Femur (tissue), 1 donor: ENCODE measurements at regions not wholly inside any gene's neighbourhood (a gene's known extent, or its start where the extent isn't known, plus 50 kb on each side); places are given as distances from the start of the nearest gene placed in this dataset.

ENCODE experiments used
- DNase-seq: peaks from one replicate; pipeline ENCODE4 v3.0.0-alpha.2; 2017

DNA sequence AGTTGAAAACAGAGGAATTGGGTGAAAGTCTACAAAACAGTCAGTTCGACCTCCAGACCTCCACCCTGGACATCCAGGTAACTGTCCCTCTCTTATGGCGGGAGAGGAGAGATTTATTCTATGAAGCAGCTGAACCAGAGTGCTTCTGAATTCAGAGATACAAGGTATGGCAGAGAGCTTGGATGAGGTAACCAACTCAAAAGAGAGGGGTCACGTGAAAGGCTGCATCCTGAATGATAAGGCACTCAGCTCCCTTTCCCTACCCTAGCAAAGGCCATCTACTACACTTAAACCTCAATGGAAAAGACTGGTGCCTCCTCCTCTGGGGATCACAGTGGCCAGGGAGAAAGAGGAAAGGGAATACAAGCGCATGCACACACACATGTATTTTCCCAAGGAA lies 88.4 kb upstream of the KCNA3 start:
- no peak for DNase-seq

DNA sequence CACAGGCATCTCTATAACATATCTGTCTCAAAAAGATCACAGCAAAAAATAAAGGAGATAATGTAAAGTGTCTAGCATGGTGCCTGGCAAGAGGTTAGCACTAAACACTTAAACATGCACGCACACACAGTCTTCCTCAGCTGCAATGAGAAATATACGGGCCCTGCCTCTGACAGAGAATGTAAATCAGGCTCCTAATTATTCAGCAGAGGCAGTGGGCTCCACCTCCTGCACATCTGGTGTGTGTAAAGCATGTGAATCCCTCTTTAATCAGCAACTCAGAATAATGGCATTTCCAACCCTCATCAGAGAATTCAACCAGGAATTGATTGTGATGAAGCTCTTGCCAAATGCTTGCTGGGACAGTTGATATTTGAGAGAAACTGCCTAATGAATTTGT lies 85.6 kb upstream of the KCNA3 start:
- DNase-seq: no peak

DNA sequence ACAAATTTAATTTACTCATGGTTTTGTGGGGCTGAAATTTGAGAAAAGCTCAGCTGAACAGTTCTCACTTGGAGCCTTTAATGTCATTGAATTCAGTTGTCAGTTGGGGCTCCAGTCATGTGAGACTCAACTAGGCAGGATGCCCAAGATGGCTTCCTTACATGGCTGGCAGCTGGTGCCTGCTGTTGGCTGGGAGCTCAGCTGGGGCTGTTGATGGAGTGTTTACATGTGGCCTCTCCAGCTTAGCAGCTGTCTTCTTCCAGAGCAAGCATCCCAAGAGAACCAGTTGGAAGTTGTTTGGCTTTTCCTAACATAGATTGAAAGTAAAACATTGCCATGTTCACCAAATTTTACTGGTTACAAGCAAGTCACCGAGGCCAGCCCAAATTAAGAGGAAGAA lies 81.8 kb upstream of the KCNA3 start:
- peak; percentile 74 for DNase-seq

DNA sequence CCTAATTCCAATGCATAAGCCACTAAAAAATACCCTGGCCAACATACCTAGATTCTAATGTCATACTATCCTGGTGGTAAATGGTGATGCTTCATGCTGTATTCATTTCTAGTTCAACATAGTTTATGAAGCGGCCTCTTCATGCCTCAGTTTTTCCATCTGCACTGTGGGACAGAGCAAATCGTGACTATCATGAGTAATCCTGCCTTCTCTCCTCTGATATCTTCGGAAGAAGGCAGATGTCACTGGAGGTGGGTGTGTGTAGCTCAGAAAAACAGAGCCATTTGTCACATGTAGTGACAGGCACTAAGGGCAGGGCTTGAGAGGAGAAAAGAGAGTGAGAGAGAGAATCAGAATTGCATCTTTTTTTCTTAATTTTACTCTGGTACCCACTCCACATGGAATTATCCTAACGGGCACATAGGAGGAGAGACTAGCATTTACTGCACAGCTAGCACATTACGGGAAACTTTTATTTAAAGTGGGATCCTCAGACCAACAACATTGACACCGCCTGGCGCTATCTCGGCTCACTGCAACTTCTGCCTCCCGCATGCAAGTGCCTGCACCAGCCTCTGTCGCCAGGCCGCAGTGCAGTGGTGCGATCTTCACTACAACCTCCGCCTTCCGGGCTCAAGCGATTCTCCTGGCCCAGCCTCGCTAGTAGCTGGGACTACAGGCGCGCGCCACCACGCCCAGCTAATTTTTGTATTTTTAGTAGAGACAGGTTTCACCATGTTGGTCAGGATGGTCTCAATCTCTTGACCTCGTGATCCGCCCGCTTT lies 78.4 kb upstream of the KCNA3 start:
- no peak for DNase-seq

DNA sequence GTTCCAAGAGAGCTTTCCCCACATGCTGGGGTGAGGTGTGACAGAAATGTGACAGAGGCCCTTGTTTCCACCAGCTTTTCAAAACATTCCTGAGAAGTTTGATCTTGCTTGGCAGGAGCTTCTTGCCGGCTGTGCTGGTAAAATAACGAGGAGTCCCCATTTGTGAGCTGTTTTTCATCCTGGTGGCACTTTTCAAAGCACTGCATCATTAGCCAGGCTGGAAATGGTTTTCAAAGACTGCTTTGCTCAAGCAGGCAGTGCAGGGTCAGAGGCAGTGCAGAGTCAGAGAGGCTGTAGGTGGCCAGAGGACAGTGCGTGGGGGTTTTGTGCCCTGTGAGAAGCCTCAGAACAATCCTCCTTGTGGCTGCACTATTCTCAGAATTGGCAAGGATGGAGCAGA lies 75.8 kb upstream of the KCNA3 start:
- no peak for DNase-seq

DNA sequence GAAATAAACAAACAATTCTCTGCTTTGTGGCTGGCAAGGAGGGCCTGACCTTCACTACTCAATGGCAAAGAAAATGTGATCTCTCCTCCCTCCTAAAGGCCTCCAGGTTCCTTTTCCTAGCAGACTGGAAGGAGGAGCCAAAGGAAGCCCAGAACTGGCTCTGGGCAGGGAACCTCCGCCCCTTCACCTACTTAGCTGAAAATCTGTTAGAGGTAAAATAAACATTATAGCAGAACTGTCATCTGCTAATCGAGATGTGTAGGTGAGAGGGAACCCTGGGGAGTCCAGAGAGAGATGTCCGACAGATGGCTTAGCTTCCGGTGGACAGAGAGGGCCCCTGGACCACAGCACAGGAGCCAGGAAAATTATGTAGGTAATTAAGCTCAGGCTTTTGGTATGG lies 75.2 kb upstream of the KCNA3 start:
- DNase-seq: no peak

DNA sequence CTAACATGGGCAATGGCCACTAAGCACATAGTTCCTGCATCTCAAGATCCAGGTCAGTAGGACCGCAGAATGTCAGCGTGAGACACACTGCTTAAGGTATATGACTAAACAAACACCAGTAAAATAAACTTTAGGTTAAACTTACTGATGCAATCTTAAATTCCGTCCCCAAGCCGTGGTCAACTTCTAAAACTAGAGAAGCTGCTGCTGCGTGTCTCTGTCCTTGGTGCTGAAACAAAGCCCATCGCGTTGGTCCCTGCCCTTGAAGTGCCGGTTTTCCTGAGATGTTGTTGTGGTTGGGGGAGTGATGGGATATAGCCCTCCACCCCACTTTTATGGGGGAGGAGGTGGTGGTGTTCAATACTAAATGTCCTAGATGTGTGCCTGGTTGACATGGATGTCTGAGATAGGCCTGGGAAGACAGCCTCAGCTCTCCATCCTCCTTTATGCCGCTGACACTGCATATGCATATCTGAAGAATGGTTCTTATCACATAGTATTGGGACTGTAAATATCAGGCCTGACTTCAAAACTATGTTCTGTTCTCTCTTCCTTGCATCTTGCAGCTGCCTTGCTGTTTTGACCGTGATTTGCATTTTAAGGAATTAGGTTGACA lies 72.0 kb upstream of the KCNA3 start:
- DNase-seq: peak; percentile 59

DNA sequence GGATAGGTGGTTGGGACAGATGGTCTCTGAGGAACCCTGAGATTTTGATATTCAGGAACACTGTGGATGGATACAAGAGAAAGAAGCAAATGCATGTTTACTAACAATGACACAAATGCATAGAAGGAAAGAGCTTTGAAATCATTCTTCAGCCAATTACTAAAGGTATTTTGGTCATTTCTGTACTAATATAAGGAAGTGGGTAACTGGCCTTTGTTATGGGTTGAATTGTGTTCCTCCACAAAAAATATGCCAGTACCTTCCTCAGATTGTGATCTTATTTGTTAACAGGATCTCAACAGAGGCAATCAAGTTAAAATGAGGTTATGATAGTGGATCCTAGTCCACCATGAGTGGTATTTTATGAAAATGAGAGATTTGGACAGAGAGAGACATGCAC lies 68.7 kb upstream of the KCNA3 start:
- DNase-seq: no peak

DNA sequence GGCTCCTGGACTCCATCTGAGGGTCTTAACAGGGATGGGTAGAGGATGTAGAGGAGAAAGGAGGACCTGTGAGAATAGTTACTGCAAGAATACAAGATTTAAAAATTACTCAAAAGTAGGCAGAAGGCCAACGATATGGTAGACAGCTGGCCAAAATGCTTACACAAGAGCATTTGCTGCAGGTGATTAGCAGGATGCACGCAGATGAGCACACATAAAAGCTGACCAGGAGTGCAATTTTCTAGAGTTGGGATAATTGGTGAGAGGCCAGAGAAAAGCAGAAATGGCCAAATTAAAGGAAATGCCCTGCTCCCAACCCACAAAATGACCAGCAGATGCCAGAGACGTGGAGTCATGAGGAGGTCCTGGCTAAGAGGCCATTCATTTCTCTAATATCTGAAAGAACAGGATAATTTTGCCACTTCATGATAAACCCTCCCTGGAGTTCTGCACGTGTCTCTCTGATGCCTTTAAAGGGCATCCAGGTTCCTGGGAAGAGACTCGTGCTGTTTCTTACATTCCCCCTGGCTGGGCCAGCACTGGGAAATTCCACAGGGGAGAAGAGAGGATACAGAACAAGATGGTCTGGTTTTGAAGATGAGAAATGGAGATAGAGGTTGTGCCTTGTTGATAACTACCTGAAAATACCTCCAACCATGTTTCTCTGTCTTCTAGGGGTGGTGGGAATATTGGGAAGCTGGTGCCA lies 62.3 kb upstream of the KCNA3 start:
- DNase-seq: no peak

DNA sequence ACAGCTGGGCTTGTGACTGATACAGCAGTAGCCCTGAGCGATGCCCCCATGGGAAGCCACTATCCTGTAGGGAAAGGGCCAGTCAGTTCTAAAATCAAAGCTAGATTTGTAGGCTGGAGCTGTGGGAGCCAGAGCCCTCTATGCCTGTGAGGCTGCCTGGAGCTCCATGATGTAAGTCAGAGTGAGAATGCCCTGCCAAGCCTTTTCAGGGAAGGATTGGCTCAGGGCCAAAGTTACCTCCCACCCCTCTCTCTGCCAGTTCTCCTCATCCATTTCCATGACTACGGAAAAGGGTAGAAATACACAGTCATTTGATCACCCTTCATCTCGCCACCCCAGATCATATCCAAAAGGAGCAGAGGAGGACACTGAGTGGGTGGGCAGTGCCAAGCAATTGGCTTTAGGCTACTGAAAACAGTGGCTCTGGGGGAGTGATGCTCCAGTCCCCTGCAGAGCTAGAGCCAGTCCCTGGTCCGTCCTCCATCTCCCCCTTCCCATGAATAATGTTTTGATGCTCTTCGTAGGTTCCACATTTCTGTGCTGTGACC lies 59.5 kb upstream of the KCNA3 start:
- DNase-seq: no peak

DNA sequence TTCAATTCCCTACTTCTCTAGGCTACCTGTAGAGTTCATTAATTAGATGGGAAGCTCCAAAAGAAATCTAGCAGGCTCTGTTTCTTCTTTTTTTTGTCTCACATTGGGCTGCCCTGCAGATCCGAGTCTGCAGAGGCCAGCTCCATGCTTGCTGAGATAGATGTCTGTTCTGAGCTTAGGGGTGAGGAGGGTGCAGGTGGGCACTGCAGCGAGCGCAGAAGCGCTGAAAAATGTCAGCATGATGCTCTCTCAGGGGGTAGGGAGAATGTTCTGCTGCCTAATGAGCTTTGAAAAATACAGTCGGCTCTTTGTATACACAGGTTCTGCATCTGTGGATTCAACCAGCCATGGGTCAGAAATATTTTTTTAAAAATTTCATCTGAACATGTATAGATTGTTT lies 56.8 kb upstream of the KCNA3 start:
- no peak for DNase-seq

DNA sequence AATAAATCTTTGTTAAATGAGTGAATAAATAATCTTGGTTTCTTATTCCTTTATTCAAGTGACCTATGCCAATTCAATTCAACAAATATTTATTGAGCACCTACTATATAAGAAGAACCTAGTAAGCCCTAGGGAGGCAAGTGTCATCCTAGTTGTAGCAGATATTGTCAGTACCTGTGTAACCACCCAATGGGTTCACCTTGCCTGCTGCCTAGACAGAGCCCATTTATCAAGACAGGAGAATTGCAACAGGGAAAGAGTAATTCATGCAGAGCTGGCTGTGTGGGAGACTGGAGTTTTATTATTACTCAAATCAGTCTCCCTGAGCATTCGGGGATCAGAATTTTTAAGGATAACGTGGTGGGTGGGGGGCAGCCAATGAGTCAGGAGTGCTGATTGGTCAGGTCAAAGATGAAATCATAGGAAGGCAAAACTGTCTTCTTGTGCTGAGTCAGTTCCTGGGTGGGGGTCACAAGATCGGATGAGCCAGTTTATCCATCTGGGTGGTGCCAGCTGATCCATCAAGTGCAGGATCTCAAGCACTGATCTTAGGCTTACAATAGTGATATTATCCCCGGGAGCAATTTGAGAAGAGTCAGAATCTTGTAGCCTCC lies 53.8 kb upstream of the KCNA3 start:
- no peak for DNase-seq

DNA sequence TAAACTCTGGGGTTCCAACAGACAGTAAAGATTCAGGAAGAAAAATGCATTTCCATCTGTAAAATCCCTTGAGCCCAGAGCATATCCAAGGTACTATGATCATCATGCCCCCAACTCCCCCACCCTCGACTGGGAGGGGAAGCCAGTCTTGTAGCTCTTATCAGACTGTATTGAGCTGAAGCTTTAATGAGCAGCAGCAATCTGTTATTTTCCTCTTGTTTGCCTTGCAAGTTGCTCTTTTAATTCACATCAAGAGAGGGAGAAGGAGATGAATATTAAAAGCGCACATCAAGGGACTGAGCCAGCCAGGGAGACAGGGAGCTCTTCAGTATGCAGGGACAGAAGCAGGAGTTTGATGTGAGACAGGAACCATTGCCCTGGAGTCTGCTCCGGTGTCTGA lies 52.5 kb upstream of the KCNA3 start:
- DNase-seq: no peak

DNA sequence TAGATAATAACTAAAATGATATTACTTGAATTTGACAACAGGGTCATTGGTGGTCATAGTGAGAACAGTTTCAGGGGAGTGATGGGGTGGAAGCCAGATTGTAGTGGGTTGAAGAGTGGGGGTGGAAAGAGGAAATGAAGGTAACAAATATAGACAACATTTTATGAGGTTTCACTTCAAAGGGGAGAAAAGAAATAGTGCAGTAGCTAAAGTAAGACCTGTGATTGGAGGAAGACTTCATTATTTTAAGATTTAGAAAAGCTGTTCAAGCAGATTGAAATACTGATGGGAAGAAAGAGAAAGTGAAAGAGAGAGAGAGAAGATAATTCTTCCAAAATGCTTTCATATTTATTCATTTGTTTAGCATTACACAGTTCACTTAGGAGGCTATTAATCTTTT lies 52.0 kb upstream of the KCNA3 start:
- DNase-seq: no peak
